HG03064 (cell line): ENCODE measurements at regions not wholly inside any gene's neighbourhood (a gene's known extent, or its start where the extent isn't known, plus 50 kb on each side); places are given as distances from the start of the nearest gene placed in this dataset.
"Not testable (repeated sequence)": the region's sequence is repeated elsewhere in the genome, so short reads cannot be mapped to it uniquely, and the experiment has no call there.

Experiments
- ATAC-seq: cut with Tn5 transposase; IDR thresholded peaks from one replicate; pipeline ENCODE4 v1.9.1; 2021; ENCODE audit warnings: low read depth; ENCODE audit not compliant: unreplicated experiment

DNA sequence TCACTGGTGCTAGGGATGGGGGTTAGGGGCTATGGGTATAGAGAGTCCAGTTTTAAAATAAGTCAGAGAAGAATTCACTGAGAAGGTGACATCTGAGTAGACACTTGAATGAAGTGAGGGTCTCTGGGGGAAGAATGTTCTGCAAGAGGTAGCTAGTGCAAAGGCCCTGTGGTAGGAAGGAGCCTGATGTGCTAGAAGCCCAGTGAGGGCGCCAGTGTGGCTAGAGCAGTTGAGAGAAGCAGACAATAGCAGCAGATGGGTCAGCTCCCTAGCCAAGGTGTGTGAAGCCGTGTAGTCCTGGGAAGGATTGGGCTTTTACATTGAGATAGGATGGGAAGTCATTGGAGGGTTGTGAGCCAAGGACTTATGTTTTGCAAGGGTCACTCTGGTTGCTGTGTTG, 105.8 kb upstream of the PELI1 start:
- ATAC-seq: no peak

DNA sequence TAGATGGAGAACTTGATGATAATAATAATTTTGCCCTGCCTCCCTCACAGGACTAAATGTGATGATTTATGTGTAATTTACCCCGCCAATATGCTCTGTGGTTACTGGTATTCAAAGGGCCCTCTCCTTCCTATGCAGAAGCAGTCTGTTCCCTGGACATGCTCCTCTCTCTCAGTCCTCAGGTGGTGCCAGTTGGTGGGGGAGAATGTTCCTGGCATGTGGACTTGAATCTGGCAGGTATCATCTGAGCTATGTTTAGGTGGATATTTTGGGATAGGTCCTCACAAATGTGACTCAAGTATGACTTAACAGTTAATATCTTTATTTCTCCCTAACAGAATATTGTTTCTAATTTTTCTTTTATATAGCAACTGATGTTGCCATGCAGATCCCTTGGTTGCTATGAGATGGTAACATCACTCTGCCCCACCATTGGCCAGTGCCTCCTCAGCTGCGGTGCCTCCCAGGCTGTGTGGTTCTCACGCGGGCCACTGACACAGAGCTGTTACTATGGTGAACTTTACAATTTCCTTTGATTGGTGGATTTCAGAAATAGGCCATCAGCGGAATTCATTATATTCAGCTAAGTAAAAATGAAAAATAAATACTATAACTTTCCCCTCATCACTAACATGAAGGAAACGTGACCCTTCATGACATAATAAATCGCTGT, 106.7 kb upstream of the PELI1 start:
- ATAC-seq: no peak

DNA sequence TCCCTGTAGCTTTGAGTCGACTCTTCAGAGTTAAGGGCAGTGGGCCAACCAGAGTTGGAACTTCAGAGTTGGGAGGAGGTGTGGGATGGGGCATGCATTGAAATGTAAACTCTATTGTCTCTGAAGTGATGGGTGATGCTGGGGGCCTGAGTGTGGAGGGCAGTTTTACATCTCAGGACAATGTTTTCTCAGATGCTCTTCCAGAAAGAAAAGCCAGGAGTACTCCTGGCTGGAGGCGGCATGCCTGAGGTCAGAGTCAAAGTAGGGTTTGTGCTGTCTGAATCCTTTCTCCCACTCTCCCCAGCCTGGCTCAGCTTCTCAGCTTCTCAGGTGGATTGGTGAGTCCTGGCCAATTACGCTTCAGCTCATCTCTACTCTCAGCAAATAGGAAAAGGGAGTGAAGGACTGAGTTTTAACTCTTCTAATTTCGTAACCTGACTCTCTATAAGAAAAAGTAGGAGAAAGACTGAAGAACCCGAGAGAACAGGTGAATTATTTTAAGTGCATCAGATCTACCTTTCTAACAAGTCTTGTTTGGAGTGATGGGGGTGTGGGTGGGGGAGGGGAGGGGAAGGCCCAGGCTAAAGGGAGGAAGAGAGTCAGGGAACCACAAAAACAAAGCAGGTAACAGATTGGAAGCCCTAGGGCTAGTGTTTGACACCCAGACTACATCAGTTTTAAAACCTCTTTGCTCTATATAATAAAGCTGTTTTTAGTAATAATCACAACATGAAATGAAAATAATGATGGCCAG, 107.5 kb upstream of the PELI1 start:
- no peak for ATAC-seq

DNA sequence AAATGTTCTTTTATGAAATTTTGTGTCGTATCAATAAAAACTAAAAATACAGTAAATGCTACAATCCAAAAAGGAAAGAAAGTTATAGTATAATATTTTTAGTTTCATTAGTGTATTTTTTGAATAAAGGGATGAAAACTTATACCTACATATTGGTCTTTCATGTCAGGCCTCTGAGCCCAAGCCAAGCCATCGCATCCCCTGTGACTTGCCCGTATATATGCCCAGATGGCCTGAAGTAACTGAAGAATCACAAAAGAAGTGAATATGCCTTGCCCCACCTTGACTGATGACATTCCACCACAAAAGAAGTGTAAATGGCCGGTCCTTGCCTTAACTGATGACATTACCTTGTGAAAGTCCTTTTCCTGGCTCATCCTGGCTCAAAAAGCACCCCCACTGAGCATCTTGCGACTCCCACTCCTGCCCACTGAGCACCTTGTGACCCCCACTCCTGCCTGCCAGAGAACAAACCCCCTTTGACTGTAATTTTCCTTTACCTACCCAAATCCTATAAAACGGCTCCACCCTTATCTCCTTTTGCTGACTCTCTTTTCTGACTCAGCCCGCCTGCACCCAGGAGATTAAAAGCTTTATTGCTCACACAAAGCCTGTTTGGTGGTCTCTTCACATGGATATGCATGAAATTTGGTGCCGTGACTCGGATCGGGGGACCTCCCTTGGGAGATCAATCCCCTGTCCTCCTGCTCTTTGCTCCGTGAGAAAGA, 108.2 kb upstream of the PELI1 start:
- ATAC-seq: not testable (repeated sequence)

DNA sequence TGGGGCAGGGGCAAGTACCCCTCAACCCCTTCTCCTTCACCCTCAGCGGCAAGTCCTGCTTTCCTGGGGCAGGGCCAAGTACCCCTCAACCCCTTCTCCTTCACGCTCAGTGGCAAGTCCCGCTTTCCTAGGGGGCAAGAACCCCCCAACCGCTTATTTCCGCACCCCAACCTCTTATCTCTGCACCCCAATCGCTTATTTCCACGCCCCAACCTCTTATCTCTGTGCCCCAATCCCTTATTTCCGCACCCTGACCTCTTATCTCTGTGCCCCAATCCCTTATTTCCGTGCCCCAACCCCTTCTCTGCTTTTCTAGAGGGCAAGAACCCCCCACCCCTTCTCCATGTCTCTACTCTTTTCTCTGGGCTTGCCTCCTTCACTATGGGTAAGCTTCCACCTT, 109.2 kb upstream of the PELI1 start:
- ATAC-seq: not testable (repeated sequence)

DNA sequence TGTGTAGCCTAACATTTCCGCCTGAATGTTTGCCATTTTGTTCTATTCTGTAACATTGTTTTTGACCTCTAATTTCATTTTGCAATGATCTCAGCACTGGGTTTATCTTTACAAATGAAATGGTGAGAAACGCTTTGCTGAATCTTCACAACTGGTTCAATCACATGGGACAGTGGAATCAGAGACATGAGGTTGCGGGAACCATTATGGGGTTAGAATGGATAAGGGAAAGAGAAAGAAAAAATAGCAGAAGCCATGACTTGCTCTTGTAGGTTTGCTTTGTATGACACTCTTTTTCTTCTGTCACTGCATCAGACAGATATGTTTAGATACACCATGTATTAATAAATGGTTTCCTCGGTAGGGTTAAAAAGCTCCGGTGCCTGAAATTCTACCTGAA, 114.3 kb upstream of the PELI1 start:
- no peak for ATAC-seq

DNA sequence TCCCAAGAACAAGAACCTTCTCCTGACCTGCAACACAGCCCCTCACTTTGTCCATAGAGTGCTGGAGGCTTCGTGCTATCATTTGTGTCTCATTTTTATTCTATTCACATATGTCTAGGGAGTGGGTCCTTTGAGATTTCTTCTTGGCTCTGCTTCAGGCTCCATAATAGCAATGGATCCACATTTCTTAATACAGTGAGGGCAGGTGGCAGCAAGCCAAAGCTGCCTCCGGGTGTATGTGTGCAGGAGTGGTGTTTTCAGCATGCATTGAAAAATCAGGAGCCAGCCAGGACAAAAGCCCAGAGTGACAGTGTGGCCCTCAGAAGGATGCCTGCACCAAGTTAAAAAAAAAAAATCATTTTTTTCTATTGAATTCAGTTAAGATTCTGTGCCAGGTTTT, 115.1 kb upstream of the PELI1 start:
- no peak for ATAC-seq

DNA sequence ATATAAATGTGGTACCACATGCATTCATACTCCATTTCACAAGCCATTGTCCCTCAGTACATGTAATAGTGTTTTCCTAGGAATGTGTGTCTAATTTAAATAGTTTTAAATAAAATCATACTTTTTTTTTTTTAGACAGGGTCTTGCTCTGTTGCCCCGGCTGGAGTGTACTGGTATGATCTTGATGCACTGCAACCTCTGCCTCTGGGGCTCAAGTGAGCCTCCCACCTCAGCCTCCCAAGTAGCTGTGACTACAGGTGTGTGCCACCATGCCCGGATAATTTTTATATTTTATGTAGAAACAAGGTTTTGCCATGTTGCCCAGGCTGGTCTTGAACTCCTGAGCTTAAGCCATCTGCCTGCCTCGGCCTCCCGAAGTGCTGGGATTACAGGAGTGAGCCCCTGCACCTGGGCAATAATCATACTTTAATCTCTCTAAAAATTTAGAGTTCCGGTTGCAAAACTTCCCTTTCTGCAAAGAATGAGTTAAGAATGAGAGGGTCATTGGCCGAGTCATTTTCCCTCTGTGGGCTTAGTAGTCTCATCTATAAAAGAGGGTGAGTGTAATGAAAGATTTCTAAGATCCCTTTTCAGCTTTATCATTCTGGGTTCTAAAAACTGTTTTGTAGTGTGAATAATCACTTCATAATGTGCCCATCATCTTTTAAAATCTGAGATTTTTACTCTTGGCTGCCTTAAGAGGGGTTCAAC, 116.0 kb upstream of the PELI1 start:
- peak; percentile 12 for ATAC-seq

DNA sequence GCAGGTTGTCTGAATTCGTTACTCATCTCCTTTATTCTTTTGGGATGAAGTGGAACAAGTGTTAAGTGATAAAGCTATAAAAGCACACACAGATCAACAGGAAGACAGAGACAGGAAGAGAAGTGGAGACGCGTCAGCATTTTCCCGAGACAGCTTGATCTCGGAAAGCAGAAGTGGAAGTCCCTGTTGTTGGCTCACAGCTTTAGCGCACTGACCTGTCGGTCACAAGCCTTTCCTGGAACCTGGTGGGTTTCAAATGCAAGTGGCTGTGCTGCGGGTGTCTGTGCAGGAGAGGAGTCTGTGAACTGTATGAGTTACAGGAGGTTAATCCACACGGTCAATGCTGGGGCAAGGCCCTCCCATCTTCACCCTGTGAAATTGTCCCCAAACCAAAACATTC, 116.6 kb upstream of the PELI1 start:
- ATAC-seq: peak; percentile 91

DNA sequence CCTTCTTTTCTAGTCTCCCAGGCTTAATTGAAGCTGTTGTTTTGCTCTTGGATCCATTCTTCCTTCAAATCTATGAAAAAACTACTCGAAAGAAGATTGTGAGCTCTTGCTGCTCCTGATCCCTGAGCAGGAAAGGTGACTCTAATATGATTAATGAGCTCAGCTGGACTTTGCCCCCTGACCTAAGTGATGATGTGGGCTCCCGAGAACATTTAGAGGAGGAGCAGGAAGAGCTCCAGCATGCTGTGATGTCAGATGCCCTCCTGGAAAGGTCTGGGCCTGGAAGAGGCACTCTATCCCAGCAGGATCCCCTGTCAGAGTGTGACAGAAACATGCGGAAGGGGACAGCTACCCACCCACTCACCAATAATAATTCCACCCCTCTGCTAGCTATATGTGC, 117.9 kb upstream of the PELI1 start:
- ATAC-seq: no peak

DNA sequence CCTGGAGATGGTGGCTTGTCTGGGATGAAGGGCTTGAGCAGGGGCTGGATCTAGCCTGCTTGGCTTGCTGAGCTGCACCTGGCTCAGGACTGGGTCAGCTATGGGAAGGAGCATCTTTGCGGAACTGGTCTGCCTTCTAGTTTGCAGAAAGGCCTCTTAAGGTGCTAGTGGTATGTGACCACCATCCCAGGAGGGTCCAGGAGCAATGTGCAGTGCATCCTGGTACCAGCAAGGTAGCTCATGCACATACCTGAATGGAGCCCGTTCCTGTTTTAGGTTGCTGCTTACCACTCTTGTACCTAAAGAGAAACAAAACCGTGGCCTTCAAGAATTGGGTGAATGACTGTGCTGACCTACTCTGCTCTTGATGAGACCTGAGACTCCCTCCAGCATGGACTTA, 118.6 kb upstream of the PELI1 start:
- no peak for ATAC-seq

DNA sequence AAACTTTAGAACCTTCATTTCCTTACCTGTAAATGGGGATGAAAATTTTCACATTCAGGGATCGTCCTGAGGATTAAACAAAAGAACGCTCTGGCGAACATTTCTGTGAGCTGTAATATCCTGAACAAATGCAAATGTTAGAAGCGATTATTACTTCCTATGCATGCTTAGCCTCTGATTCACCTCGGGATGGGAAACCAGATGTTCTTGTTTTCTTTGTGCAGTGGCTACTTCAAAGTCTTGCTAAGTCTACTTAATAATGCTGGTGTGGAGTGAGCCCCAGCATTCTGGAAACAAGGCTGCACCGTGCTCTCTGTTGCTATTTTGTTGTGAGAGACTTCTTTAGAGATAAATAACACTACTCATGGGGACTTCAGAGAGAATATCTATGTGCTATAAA, 119.1 kb upstream of the PELI1 start:
- no peak for ATAC-seq

DNA sequence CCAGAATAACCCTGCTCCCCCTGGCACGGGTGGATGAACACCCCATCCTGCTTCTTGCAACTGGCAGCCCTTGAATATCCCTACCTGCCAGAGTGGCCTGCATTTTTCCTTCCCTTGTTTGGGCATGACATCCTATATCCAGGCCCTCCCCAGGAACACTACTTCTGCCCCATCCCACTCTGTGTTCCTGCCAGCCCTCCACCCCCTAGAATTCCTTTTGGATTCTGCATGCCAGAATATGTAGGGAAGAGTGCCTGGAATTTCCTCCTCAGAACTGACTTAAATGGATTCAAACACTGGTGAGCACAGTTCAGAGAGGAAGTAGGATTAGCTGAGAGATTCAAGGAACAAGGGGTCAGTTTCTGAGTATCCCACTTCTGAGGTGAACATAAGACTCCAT, 123.5 kb upstream of the PELI1 start:
- no peak for ATAC-seq

DNA sequence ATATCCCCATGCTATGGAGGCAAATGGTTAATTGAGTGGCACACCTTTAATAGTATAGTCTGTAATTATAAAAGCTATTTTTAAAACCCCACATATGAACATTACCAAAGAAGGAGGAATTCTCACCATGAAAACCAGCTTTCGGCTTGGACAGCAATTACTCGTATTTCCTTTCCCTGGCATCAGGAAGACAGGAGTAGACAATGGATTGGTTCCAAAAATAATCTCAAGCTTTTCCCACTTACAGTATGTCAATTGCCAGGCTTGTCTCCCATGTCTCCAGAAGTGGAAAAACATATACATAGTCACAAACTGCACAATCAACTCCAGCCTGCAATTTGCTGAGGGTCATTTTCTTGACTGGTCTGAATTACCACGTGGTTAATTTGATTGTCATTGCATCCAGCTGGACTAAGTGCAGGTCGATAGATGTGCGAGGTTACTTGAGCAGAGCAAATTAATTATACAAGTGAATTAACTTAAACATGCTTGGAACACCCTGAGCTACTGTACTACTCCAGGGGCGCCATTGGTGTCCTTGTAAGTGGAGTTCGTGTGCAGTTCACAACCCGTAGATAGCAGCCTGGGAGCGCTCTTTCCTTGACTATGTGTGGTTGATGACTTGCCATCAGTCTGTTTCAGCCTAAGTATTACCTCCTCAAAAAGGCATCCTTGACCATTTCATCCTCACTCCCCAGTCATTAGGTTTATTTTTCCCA, 124.3 kb upstream of the PELI1 start:
- no peak for ATAC-seq

DNA sequence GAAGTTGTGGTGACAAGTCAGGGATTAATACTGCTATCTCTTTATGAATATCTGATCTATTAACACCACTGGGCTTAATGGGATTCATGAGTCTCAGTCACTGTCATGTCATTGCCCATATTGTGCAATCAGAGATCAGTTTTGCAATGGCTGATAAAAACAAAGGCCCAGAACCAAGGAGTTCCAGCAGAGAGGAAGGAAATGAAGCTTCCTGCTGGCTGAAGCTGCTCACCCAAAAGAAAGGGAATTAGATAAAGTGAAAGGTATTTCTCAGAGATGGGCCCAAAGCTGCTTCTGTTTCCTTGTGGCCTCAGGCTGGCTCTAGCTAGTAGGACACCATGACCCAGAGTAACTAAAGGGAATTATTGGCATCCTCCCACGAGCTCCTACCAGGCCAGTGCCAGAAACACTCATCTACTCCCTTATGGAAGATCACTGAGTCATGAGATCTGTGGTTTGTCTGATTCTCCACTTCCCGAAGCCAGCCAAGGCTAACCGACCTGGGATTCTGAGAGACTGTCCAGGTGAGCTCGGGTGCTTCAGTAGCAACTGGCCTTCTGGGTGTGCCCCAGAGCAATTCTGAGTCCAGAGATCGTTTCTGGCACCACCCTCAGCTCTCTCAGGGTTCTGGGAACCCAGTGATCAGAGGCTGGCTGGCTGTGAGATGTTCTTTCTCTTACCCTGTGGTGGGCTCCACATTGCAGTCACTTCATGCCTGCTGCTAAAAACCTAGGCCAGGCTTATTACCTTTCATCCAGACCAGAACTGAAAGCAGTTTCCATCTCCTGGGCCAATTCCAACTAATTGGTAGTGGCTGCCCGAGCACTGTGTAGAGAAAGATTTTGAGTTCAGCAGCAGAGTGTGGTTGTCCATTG, 129.5 kb upstream of the PELI1 start:
- ATAC-seq: no peak

DNA sequence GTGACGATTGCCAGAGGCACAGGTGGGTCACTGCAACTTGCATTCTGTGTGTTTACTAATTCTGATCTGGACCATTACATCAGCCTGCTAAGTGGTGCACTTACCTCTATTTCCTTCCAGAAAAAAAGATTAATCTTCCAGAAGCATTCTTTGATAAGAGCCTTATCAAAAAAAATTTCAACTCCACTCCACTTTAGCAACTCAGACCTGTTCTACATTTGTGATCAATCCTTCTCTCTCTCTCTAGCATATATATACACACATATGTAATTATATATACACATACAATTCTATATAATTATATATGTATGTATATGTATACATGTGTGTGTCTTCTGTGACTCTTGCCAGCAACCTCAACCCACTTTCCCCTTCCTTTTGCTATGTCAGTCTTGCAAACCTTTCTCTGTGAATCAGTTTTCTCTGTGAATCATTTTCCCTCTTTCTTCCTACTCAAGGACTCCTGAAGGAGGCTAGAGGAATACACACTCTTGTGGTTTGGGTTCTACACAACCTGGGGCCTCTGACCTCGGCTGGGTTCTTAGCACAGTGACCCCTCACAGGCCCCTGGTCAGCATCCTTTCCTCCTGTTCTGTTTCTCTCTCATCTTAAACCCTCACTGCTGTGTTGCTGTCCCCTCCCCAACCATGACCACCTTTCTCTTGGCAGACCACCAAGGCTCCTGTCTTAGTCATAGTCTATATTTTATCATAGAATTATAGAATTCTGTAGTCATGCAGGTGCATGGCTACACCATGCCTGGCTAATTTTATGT, 130.4 kb upstream of the PELI1 start:
- no peak for ATAC-seq

DNA sequence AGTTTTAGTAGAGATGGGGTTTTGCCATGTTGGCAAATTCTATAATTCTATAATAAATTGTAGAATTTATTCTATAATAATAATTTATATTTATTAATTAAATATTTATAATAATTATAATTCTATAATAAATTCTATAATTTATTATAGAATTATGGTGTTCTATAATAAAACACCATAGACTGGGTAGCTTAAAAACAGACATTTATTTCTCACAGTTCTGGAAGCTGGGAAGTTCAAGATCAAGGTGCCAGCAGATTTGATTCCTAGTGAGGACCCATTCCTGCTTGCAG, 130.9 kb upstream of the PELI1 start:
- no peak for ATAC-seq

DNA sequence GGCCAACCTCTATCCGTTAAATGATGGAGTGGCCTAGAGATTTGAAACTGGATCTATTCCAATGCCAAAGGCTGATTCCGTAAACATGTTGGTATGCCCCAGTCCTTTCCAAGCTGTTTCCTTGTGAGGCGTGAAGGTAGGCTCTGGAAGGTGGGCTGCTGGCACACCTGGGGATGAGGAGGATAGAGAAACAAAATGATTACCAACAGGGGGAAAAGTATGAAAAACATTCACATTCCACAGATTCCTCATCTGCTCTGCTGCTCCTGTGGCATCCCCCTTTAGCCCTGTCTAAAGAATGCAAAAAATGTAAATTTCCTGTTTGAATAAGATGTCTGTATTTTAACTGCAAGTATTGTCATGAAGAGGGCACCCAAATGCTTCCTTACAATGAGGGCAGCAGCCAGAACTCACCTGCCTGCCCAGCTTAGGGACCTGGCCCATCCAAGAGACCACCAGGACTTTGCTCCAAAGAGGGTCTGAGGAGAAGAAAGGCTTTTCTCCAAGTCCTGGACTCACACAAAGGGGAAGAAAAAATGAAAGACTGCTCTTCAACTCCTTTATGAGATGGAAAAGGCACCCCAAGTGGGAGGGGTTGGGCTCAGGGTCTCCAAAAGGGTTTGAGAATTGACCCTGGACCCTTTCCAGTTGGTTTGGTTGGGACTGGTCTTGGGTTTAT, 132.3 kb upstream of the PELI1 start:
- ATAC-seq: no peak
